Embryonic facial prominence (tissue), 1 donor: ENCODE measurements at regions not wholly inside any gene's neighbourhood (a gene's known extent, or its start where the extent isn't known, plus 50 kb on each side); places are given as distances from the start of the nearest gene placed in this dataset.
A peak's percentile ranks its signal among the peaks of the same experiment; 100 is the strongest.
"Not testable (repeated sequence)": the region's sequence is repeated elsewhere in the genome, so short reads cannot be mapped to it uniquely, and the experiment has no call there.

ENCODE experiments used
- DNase-seq: peaks from one replicate; pipeline ENCODE4 v3.0.0-alpha.2; 2016; ENCODE audit errors: extremely low spot score

DNA sequence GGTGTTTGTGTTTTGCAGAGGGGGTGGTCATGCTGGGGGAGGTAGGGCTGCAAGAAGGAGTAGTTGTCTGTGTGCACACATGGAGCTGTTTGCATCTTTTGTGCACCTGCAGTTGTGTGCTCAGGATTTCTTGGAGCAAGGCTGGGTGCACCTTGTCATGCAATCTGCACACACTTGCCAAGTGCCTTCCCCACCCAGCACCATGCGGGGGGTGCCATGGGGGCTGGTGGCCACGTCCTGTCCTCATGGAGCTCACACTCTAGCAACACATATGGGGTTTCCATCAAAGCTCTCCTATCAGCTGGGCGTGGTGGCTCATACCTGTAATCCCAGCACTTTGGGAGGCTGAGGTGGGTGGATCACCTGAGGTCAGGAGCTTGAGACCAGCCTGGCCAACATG lies 111.6 kb downstream of the CRLF3 start:
- not testable (repeated sequence) for DNase-seq

DNA sequence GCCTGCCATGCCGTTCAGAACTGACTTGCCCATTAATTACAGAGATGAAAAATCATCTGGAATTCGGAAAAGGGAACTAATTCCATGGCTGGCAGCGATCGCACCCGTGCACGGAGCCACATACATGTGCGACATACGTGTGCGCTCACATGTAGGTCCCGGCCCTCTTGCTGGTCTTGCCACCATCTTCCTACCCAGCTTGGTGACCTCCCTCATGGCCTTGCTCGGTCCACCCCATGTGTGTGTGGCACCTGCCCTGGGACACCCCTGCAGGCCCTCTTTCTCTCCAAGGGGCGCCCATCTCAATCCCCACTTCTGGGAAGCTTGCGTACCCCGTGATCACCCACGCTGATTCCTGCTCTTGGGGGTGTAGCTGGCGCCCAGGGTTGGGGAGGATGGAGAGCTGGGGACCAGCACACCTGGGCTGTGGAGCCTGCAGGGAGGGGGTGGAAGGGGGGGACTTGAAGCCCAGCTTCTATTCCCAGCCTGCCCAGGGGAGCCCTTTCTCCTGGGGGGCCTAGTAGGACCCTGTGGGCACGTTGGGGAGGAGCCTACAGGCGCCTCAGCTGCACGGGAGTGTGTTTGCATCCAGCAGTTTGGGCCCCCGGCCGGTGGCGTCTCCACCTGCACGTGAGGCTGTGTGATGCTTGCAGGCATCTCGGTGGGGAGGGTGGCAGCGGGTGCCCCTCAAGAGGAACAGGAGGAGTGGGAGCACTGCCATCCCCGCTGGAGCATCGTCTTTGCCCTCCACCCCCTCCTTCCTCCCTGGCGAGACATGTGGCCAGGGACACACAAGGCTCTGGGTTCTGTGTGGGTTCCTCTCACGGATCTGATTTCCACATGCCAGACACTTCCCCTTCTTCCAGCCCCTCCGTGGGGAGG lies 112.6 kb downstream of the CRLF3 start:
- not testable (repeated sequence) for DNase-seq

- DNase-seq, result not testable (repeated sequence)
Observed at GRCh38 chr17:30711176-30711575, 113.3 kb downstream of the CRLF3 start.

DNA sequence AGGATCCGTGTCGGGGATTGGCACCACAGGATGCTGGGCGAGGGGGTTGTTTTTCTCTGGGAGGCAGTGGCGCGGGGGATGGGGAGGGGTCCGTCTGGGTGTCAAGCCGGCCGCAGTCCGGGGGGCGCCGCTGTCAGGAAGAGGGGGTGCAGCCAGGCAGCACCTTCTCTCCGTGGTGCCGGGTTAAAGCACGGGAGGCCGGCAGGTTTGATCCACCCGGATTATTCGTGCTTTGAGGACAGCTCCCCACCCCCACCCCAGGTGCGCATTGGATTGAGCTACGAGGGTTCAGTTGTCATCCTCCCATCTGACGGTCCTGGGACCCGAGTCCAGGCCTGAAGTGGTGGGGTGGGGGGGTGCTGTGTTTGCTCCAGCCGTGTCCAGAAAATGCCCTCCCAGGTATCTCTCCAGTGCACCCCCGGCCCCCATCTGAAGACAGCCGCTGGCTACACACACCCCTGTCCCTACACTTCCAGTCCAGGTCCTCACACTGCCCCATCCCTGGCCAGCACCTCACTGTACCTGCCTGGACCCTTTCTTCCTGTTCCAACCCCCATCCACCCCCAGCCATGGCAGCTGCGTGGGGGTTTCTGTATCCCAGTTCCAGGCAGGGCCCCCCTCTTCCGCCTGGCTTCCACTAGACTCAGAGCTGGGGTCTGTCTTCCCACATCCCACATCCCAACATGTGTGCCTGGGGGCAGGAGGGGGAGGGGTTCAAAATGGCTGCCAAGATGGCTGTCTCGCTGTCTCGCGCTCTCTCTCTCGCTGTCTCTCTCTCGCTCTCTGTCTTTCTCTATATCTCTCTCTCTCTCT lies 114.0 kb downstream of the CRLF3 start:
- DNase-seq, result not testable (repeated sequence)

- DNase-seq, result not testable (repeated sequence)
Observed at GRCh38 chr17:30709561-30710275, 114.8 kb downstream of the CRLF3 start.

- DNase-seq, result not testable (repeated sequence)
Observed at GRCh38 chr17:30709096-30709495, 115.4 kb downstream of the CRLF3 start.

DNA sequence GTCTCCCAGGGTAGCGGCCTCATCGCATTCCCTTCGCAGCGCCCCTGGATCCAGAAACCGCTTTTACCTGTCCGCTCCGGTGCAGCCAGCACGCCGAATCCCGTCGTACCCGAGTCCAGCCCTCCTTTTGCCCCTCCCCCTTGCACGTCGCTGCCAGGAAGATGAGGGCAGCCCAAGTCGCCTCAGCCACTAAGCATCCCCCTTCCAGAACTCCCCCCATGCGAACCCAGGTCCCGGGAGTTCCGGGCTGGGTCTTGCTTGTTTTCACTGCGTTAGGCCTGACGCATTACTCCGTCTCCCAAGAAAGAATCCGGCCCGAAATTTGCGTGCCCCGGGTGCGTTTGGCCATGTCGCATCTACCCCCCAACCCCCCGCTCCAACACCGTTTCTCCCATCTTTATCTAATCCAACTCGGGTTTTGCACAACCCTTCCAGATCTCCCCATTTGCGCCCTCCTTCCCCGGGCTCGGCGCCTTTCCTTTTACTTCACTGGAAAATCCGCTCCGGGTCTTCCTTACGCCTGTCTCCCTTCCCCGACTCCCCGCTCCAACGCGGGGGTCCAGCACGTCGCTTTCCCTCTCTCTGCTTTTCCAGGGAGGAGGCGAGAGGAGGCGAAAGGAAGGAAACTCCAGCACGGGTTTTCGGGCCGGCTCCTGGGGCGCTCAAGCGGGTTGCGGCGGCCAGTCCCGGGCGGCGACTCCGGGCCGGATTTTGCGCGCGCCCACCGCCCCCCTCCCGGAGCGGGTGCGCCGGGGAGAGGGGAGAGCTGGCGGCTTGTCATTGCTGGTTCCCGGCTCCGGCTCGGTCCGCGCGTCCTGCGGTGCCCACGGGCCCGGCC lies 116.0 kb downstream of the CRLF3 start:
- peak; percentile 95 for DNase-seq

GRCh38 chr17:30707724-30708240 lies 116.7 kb downstream of the CRLF3 start:
- peak; percentile 15 for DNase-seq

DNA sequence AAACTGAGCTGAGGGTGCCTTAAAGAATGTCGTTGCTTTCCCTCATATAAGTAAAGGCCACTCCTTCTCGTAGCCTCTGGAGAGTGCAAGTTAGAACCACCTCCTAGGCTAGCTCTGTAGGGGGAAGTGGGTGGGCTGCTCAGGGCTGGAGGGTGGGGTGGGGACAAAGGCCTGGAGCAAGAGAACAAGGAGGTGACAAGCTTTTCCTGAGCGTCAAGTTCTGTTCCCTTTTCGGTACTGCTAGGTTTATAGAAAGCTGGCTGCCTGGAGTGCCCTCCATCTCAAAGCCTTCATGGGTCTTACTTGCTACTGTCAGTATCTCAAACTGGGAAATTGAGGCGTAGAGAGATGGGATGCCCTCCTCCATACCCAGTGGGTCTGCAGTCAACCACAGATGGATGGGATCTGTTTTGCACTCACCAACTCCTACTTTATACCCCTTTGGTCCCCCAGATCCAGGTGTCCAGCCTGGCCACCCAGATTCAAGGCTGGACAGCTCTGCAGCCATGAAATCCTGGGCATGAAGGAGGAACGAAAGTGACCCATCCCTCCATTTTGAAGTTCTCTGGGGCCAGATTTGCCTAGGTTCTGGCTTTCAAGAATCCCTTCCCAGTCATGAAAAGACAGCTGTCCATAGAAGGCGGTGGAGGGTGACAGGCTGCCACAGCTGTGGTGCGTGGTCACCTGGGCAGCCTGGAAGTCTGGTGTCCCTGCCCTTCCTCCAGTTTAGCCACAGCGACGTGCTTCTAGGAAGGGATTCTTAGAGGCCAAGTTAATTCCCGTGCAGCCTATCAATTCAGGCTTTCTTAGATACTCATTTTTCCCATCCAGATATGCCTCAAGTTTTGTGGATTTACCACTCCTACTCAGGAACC lies 117.8 kb downstream of the CRLF3 start:
- DNase-seq, result not testable (repeated sequence)

- not testable (repeated sequence) for DNase-seq
Observed at GRCh38 chr17:30706004-30706403, 118.5 kb downstream of the CRLF3 start.

- DNase-seq, result no peak
Observed at GRCh38 chr17:30701498-30701989, 122.9 kb downstream of the CRLF3 start.

- DNase-seq, result not testable (repeated sequence)
Observed at GRCh38 chr17:30700833-30701232, 123.7 kb downstream of the CRLF3 start.

GRCh38 chr17:30697619-30698460 lies 126.7 kb downstream of the CRLF3 start:
- DNase-seq, result not testable (repeated sequence)

- DNase-seq, result no peak
Observed at GRCh38 chr17:30696234-30696633, 128.3 kb downstream of the CRLF3 start.

- not testable (repeated sequence) for DNase-seq
Observed at GRCh38 chr17:30695265-30695811, 129.2 kb downstream of the CRLF3 start.

GRCh38 chr17:30693772-30694171 lies 130.7 kb downstream of the CRLF3 start:
- DNase-seq, result not testable (repeated sequence)

- DNase-seq, result not testable (repeated sequence)
Observed at GRCh38 chr17:30689266-30690000, 135.1 kb downstream of the CRLF3 start.
